ENCODE measurements at regions not wholly inside any gene's neighbourhood (a gene's known extent, or its start where the extent isn't known, plus 50 kb on each side); places are given as distances from the start of the nearest gene placed in this dataset.
"Not testable (repeated sequence)": the region's sequence is repeated elsewhere in the genome, so short reads cannot be mapped to it uniquely, and the experiment has no call there.

DNA sequence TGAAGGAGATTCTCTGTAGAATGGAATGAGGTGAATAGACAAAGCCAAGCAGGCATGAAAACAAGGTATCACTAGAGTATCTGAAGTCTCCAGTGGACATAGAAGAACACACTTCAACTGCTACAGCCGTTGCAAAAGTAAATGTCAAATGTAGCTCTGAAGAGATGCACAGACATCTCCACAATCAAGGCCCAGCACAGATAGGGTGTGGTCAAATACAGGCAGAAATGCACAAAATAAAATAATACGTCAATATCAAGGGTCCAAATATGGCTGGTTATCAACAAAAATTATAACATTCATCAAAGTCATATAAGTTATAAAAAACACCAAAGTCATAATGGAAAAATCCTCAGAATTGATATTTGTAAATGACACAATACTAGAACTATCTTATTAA, 1107.3 kb downstream of the TMEM121 start:
- TF ChIP-seq EP300 (IDR thresholded peaks at IDR 0.05), result no peak
- TF ChIP-seq, protein P1, sequence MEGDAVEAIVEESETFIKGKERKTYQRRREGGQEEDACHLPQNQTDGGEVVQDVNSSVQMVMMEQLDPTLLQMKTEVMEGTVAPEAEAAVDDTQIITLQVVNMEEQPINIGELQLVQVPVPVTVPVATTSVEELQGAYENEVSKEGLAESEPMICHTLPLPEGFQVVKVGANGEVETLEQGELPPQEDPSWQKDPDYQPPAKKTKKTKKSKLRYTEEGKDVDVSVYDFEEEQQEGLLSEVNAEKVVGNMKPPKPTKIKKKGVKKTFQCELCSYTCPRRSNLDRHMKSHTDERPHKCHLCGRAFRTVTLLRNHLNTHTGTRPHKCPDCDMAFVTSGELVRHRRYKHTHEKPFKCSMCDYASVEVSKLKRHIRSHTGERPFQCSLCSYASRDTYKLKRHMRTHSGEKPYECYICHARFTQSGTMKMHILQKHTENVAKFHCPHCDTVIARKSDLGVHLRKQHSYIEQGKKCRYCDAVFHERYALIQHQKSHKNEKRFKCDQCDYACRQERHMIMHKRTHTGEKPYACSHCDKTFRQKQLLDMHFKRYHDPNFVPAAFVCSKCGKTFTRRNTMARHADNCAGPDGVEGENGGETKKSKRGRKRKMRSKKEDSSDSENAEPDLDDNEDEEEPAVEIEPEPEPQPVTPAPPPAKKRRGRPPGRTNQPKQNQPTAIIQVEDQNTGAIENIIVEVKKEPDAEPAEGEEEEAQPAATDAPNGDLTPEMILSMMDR (IDR thresholded peaks at IDR 0.05), result no peak
- no peak for TF ChIP-seq POLR2AphosphoS5 (IDR thresholded peaks at IDR 0.05)
- TF ChIP-seq POLR2A (IDR thresholded peaks at IDR 0.05), result no peak

DNA sequence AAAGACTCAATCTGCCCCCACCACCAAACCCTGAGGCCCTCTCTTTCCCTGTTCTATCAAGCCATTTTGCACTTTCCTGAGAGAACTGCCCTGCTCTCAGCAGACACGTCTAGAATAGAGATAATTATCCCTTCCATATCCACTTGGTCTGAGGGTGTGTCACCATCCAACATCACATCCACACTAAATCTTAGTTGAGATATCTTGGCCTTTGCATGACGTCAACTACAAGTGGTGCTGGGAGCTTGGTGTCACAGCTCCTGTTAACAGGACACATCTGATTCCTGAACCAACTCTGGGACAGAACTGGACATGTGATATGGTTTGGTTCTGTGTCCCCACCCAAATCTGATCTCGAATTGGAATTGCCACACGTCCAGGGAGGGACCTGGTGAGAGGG, 1109.2 kb downstream of the TMEM121 start:
- no peak overlapping the region for H3K4me3 ChIP-seq
- 25% methylated on average over 2 of the region's 4 CpGs for WGBS
- H3K36me3 ChIP-seq, result no peaks in the 10 kb centered on the region
- no peaks in the 10 kb centered on the region for H3K27me3 ChIP-seq
- no peak overlapping the region for H3K27ac ChIP-seq
- no peak for DNase-seq (ENCODE audit: low spot score in 2 of 2)
- TF ChIP-seq, protein P1 (IDR thresholded peaks at IDR 0.05), result no peak
- no peaks in the 10 kb centered on the region for H3K9me3 ChIP-seq
- no peaks in the 10 kb centered on the region for H3K4me1 ChIP-seq

More for the DNA sequence above, 1107.3 kb downstream of the TMEM121 start:
- no peak overlapping the region for H3K4me3 ChIP-seq
- no peaks in the 10 kb centered on the region for H3K4me1 ChIP-seq
- no peaks in the 10 kb centered on the region for H3K9me3 ChIP-seq
- no peak for DNase-seq (ENCODE audit: low spot score in 2 of 2)
- no peaks in the 10 kb centered on the region for H3K27me3 ChIP-seq
- H3K36me3 ChIP-seq, result no peaks in the 10 kb centered on the region
- no peak overlapping the region for H3K27ac ChIP-seq
- WGBS, result 68% methylated on average over 2 of the region's 2 CpGs

DNA sequence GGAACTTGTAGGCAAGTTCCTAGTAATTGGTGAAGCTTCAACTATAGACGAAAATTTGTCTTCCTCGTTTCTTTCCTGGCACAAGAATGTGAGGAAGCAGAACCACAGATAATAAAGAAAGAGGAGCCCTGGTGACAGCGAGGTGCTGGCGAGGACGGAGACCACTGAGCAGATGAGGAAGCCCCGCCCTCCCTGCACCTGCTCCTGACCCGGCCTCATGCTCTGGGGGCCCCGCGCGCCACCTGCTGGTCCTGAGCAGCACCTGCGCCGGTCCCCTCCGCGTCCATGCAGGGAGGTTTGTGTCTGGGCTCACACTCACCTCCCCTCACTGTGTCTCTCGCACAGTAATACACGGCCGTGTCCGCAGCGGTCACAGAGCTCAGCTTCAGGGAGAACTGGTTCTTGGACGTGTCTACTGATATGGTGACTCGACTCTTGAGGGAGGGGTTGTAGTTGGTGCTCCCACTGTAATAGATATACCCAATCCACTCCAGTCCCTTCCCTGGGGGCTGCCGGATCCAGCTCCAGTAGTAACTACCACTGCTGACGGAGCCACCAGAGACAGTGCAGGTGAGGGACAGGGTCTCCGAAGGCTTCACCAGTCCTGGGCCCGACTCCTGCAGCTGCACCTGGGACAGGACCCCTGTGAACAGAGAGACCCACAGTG, 1112.5 kb downstream of the TMEM121 start:
- WGBS, result 38% methylated on average over 6 of the region's 25 CpGs

DNA sequence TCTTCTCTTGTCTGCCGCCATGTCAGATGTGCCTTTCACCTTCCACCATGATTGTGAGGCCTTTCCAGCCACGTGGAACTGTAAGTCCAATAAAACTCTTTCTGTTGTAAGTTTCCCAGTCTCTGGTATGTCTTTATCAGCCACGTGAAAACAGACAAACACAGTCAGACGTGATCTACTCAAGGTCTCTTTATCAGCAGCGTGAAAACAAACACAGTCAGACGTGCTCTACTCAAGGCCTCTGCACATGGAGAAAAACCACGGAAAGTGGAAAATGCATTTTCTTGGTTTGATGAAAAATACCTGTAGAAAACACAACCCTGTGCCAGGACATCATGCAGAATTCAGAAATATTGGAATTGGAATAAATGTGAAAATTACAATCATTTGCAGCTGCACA, 1115.7 kb downstream of the TMEM121 start:
- no peaks in the 10 kb centered on the region for H3K27me3 ChIP-seq
- DNase-seq (ENCODE audit: low spot score in 2 of 2), result no peak
- no peaks in the 10 kb centered on the region for H3K9me3 ChIP-seq
- no peak overlapping the region for H3K4me3 ChIP-seq
- no peaks in the 10 kb centered on the region for H3K36me3 ChIP-seq
- H3K4me1 ChIP-seq, result no peaks in the 10 kb centered on the region
- 50% methylated on average over 7 of the region's 7 CpGs for WGBS
- no peak overlapping the region for H3K27ac ChIP-seq
- TF ChIP-seq EP300 (IDR thresholded peaks at IDR 0.05) (no peak), POLR2A (IDR thresholded peaks at IDR 0.05) (no peak), POLR2AphosphoS5 (IDR thresholded peaks at IDR 0.05) (no peak)
- TF ChIP-seq, protein P1 (IDR thresholded peaks at IDR 0.05), result no peak

More for the DNA sequence above, 1112.5 kb downstream of the TMEM121 start:
- H3K27me3 ChIP-seq; H3K4me3 ChIP-seq; H3K4me1 ChIP-seq; H3K27ac ChIP-seq; H3K9me3 ChIP-seq; H3K36me3 ChIP-seq; DNase-seq (ENCODE audit: low spot score in 2 of 2): not testable (repeated sequence)

DNA sequence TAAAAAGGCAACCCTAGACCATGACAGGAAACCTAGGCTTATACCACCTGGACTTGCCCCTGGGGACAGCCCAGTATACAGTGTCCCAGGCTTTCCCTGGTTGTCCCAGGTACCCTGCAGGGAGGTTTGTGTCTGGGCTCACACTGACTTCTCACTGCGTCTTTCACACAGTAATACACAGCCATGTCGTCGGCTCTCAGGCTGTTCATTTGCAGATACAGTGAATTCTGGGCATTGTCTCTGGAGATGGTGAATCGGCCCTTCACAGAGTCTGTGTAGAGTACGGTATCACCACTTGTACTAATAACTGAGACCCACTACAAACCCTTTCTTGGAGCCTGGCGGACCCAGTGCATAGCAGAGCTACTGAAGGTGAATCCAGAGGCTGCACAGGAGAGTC, 1116.6 kb downstream of the TMEM121 start:
- DNase-seq (ENCODE audit: low spot score in 2 of 2); H3K4me1 ChIP-seq; H3K27me3 ChIP-seq; H3K36me3 ChIP-seq; H3K4me3 ChIP-seq; H3K9me3 ChIP-seq; H3K27ac ChIP-seq: not testable (repeated sequence)
- WGBS, result 7% methylated on average over 3 of the region's 6 CpGs

DNA sequence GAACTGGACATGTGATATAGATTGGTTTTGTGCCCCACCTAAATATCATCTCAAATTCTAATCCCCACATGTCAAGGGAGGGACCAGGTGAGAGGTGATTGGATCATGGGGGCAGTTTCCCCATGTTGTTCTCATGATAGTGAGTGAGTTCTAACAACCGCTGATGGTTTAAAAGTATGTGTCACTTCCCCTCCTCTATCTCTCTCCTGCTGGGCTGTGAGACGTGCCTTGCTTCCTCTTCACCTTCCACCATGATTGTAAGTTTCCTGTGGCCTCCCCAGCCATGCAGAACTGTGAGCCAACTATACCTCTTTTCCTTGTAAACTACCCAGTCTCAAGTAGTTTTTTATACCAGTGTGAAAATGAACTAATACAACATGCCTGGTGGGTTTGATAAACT, 1122.5 kb downstream of the TMEM121 start:
- not testable (repeated sequence) for H3K4me3 ChIP-seq; H3K9me3 ChIP-seq; DNase-seq (ENCODE audit: low spot score in 2 of 2); H3K27me3 ChIP-seq; H3K36me3 ChIP-seq; H3K27ac ChIP-seq; H3K4me1 ChIP-seq
- 31% methylated on average over 2 of the region's 2 CpGs for WGBS

DNA sequence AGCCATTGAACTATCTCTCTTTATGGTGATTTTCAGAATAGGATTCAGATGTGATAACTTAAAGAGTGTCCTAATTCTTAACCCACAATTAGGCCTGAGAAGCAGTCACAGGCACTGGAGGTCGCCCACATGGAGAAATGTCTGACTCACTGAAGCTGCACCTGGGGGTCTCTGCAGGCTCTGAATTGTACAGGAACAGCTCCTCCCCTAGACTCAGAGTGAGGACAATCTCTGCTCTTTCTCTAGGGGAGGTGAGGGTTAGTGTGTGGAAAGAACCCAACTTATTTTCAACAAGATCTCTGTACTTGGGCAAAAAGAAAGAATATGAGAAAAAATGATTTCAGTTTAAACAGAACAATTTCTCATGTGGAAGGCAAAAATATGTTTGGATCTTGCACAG, 1124.6 kb downstream of the TMEM121 start:
- H3K4me3 ChIP-seq, result no peak overlapping the region
- TF ChIP-seq POLR2A (IDR thresholded peaks at IDR 0.05), result no peak
- no peak for TF ChIP-seq POLR2AphosphoS5 (IDR thresholded peaks at IDR 0.05)
- TF ChIP-seq, protein P1 (IDR thresholded peaks at IDR 0.05), result no peak
- no peak for TF ChIP-seq EP300 (IDR thresholded peaks at IDR 0.05)
- no peak overlapping the region for H3K27ac ChIP-seq
- no peak for DNase-seq (ENCODE audit: low spot score in 2 of 2)
- 13% methylated on average over 1 of the region's 1 CpG for WGBS
- H3K4me1 ChIP-seq, result no peaks in the 10 kb centered on the region
- H3K9me3 ChIP-seq, result no peaks in the 10 kb centered on the region
- no peaks in the 10 kb centered on the region for H3K27me3 ChIP-seq
- no peaks in the 10 kb centered on the region for H3K36me3 ChIP-seq
